Activated CD8-positive, alpha-beta memory T cell treated with anti-CD3 and anti-CD28 coated beads, Interleukin-2, amount 10 ng/mL, durations not matched to agents 7 days and 5 days (primary cell): ENCODE measurements at regions not wholly inside any gene's neighbourhood (a gene's known extent, or its start where the extent isn't known, plus 50 kb on each side); places are given as distances from the start of the nearest gene placed in this dataset.
"Not testable (repeated sequence)": the region's sequence is repeated elsewhere in the genome, so short reads cannot be mapped to it uniquely, and the experiment has no call there.

Experiments
- ATAC-seq: fragments of 150-1000 bp; cut with Tn5 transposase; one replicate; pipeline ENCODE4 v1.10.0; 2021; ENCODE audit warnings: moderate library complexity
- CTCF ChIA-PET: fragments of 350-600 bp; sonication (Branson Sonifier 250); formaldehyde crosslinking; loops from one replicate; lab custom pipeline; 2021; ENCODE audit warnings: antibody characterized with exemption; lab: Charles Lee
- DNase-seq: peaks from one replicate; pipeline ENCODE4 v3.0.0-alpha.2; 2020
- H3K27ac Mint-ChIP-seq: one replicate; pipeline ENCODE4 v1.8.0; 2021; ENCODE audit warnings: mild to moderate bottlenecking, mixed read lengths
- H3K27me3 Mint-ChIP-seq: one replicate; pipeline ENCODE4 v1.8.0; 2021; ENCODE audit warnings: mixed read lengths
- H3K36me3 Mint-ChIP-seq: one replicate; pipeline ENCODE4 v1.8.0; 2021; ENCODE audit warnings: mild to moderate bottlenecking, mixed read lengths
- H3K4me1 Mint-ChIP-seq: one replicate; pipeline ENCODE4 v1.8.0; 2021; ENCODE audit warnings: mixed read lengths
- H3K4me3 Mint-ChIP-seq: one replicate; pipeline ENCODE4 v1.8.0; 2021; ENCODE audit warnings: mild to moderate bottlenecking, moderate library complexity, mixed read lengths
- H3K9me3 Mint-ChIP-seq: one replicate; pipeline ENCODE4 v1.8.0; 2022; ENCODE audit warnings: low read depth, mixed read lengths

DNA sequence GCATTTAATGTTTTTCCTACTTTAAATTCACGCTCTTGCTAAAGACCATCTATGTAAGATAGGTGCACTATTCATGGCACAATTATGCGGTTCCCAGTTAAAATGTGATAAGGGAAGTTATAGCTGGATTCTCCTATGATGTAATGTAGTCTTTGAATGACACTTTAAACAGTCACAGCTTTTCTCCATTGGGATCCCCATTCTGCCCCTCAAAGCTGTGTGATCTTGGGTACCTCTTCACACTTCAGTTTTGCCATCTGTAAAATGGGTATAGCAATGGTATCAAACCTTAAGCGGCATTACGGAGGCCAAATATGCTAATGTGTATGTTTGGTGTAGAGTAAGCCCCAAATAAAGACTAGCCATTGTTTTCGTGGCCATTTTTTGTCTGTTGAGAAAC lies 64.7 kb upstream of the ZNF217 start:
- Mint-ChIP-seq H3K27me3 (no peaks in the 10 kb centered on the region), H3K27ac (no peak overlapping the region), H3K4me3 (no peak overlapping the region), H3K9me3 (no peaks in the 10 kb centered on the region), H3K4me1 (peaks cover 64% of the 10 kb centered on the region), H3K36me3 (no peaks in the 10 kb centered on the region)
- ATAC-seq (no peak), DNase-seq (no peak)
- CTCF ChIA-PET = interaction anchor here (0.6 to 1.3 kb wide), 6 partner anchors 8 to 95 kb away, joined by 3 to 6 read pairs (median 4); no protein-coding TSS in a partner anchor

DNA sequence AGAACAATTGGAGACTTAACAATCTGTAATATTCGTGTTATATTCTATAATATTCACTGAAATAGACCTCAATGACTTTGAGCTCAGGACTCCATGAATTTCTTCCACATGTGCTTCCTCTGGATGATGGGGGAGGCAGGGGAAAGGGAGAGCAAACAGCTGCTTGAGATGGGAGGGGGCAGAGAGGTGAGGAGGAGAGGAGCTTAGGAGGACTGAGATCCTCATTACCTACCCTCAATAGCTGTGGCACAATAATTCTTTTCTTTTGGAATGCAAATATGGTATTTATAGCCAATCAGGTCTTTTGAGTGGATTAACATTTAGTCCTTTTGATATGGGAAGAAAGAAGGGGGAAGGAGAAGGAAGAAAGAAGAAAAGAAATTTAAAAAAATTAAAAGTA lies 64.1 kb upstream of the ZNF217 start:
- Mint-ChIP-seq H3K4me3 (no peak overlapping the region), H3K36me3 (no peaks in the 10 kb centered on the region), H3K4me1 (peaks cover 70% of the 10 kb centered on the region), H3K9me3 (no peaks in the 10 kb centered on the region), H3K27me3 (no peaks in the 10 kb centered on the region), H3K27ac (no peak overlapping the region)
- no peak for DNase-seq
- ATAC-seq = no peak
- CTCF ChIA-PET = interaction anchor here (0.6 to 1.8 kb wide), 7 partner anchors 9 to 259 kb away, joined by 3 to 6 read pairs (median 4); no protein-coding TSS in a partner anchor

DNA sequence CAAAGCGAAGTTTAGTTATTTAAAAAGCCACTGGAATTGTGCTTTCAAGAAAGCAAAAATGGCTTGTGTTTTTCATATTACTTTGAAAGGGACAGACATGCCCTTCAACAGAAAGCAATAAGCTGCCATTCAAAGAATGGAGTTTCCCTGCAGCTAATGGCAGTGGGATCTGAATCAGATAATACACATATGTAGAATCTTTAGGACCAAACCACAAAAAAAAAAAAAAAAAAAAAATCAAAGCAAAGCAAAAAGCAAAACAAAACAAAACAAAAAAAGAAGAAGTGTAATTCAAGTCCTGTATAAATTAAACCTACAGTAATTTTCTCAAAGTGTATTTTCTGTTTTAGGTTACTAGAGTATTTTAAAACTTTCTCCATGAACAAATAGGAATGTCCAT lies 63.6 kb upstream of the ZNF217 start:
- Mint-ChIP-seq H3K27ac (peak overlapping the region; percentile 60), H3K4me3 (no peak overlapping the region), H3K4me1 (peaks cover 71% of the 10 kb centered on the region), H3K27me3 (no peaks in the 10 kb centered on the region), H3K36me3 (no peaks in the 10 kb centered on the region), H3K9me3 (no peaks in the 10 kb centered on the region)
- CTCF ChIA-PET = interaction anchor here (1.3 to 1.8 kb wide), 3 partner anchors 35 to 259 kb away, joined by 4 read pairs; no protein-coding TSS in a partner anchor
- DNase-seq = no peak
- no peak for ATAC-seq

DNA sequence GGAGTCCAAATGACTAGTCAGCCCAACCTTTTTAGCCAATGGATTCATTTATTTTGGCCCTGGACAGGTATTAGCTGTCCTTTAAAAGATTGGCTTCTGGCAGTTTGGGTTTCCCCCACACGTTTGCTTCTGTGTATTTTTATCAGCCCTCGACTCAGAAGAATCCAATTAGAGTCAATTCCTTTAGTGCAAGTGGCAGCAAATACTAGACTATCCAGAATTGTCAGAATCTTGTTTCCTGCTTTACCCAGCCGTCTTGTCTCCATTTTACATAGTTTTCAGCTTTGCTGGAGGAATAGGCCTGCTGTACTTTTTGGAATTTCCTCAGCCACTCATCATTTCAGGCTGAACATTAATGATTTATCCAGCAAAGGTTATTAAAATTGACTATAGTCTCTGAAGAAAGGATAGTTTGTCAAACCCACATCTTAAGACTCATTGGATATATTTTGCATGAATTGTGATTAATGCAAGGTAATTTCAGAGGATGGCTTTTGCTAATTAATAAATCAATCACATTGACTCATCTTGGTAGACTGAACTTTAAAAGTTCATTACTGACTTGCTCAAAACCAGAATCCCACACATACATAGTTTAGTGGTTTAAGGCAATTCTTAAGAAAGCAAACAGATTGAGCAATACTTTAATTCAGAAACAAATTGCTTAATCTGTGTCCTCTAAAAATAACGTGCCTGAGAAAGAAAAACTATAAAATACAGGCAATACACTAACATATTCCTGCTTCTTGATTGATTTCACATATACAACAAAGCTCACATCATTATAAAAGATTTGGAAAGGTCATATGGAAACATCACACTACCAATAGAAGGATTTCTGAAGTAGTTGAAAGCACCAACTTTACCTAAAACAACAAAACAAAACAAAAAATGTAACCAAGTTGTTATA lies 62.9 kb upstream of the ZNF217 start:
- CTCF ChIA-PET = interaction anchor here (1.3 to 1.8 kb wide), 4 partner anchors 13 to 260 kb away, joined by 4 read pairs; no protein-coding TSS in a partner anchor
- H3K27ac Mint-ChIP-seq = peak overlapping the region; percentile 60
- DNase-seq = no peak
- H3K4me3 Mint-ChIP-seq = peak overlapping the region; percentile 8
- H3K4me1 Mint-ChIP-seq = peaks cover 73% of the 10 kb centered on the region
- H3K36me3 Mint-ChIP-seq = no peaks in the 10 kb centered on the region
- H3K27me3 Mint-ChIP-seq = no peaks in the 10 kb centered on the region
- no peaks in the 10 kb centered on the region for H3K9me3 Mint-ChIP-seq
- ATAC-seq = no peak

DNA sequence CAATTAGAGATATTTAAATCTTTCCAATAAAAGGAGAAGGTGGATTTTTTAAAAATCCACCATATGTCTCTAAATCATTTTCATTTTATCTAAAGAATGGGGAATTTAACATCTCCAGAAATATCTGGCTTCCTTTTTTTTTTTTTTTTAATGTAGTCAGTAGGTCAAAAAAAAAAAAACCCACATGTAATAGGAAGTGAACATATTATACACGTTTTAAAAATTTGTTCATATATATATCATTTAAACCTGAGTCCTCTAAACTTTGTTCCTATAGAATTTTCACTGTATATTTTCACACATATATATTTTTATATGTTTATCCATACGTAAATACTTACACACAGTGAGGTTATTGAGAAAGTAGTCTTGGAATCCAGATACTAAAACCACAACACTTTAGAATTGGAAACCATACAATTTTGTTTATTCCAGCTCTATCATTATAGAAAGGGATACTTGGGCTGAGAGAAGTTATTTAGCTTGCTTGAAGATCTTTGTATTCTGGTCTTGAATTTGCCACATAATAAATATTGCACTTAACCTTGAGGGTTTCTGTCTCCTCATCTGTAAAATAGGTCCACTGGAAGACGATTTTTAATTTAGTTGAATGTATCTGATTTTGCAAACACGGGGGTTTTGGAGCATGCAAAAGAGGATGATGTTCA lies 62.1 kb upstream of the ZNF217 start:
- DNase-seq = no peak
- CTCF ChIA-PET = interaction anchor here (1.3 to 1.8 kb wide), 2 partner anchors 13 to 33 kb away, joined by 4 read pairs; no protein-coding TSS in a partner anchor
- no peak overlapping the region for H3K4me3 Mint-ChIP-seq
- no peak overlapping the region for H3K27ac Mint-ChIP-seq
- no peak for ATAC-seq
- peaks cover 65% of the 10 kb centered on the region for H3K4me1 Mint-ChIP-seq
- H3K9me3 Mint-ChIP-seq = no peaks in the 10 kb centered on the region
- H3K27me3 Mint-ChIP-seq = no peaks in the 10 kb centered on the region
- H3K36me3 Mint-ChIP-seq = no peaks in the 10 kb centered on the region

DNA sequence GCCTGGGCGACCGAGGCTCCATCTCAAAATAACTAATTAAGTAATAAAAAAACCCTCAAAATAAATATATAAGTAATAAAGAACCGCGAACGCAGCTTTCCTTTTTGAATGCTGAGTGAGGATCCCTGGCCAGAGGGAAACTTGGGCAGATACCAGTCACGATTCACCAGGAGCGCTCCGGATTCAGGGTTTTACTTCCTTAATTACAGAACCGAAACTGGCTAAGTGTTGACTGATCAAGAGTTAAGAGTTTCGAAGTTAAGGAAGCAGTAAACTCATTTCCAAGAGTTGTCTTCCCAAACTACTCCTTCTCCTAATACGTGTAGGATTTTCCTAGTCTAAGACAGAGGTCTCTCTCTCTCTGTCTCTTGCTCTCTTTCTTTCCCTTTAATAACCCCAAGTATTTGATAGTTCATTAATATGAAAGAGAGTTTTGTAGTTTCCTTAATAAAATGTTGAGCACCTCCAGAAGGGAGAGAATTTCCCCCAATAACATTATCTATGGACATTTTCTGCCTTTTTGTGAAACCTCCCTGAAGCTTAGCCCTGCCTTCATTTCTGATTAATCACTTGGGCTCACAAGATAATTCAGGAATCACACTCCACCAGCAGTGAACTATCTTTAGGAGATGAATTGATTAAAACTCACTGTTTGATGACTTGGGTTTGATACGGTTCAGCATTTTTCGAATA lies 61.4 kb upstream of the ZNF217 start:
- no peak overlapping the region for H3K27ac Mint-ChIP-seq
- H3K4me3 Mint-ChIP-seq = no peak overlapping the region
- no peaks in the 10 kb centered on the region for H3K36me3 Mint-ChIP-seq
- no peaks in the 10 kb centered on the region for H3K9me3 Mint-ChIP-seq
- CTCF ChIA-PET = interaction anchor here (1.3 kb wide), 1 partner anchor 12 kb away, joined by 4 read pairs; no protein-coding TSS in a partner anchor
- DNase-seq = no peak
- no peak for ATAC-seq
- no peaks in the 10 kb centered on the region for H3K27me3 Mint-ChIP-seq
- peaks cover 58% of the 10 kb centered on the region for H3K4me1 Mint-ChIP-seq

DNA sequence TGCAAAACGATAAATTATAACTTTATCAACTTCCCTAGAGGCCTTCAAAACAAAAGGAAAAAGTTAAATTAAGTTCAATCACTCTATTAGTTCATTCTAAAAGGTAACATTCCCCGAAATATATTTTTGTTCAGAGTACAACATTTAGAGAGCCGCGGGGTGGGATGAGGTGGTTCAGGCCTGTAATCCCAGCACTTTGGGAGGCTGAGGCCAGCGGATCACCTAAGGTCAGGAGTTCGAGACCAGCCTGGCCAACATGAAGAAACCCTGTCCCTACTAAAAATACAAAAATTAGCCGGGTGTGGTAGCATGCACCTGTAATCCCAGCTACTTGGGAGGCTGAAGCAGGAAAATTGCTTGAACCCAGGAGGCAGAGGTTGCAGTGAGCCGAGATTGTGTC lies 60.9 kb upstream of the ZNF217 start:
- not testable (repeated sequence) for ATAC-seq, H3K27me3 Mint-ChIP-seq, H3K27ac Mint-ChIP-seq, DNase-seq, H3K36me3 Mint-ChIP-seq, H3K4me3 Mint-ChIP-seq, H3K9me3 Mint-ChIP-seq
- peaks cover 55% of the 10 kb centered on the region for H3K4me1 Mint-ChIP-seq
- CTCF ChIA-PET = interaction anchor here (0.9 kb wide), 1 partner anchor 11 kb away, joined by 3 read pairs; no protein-coding TSS in a partner anchor

- ATAC-seq (peak; percentile 34), DNase-seq (no peak)
- Mint-ChIP-seq H3K4me3 (peak overlapping the region; percentile 70), H3K4me1 (peaks cover 50% of the 10 kb centered on the region), H3K36me3 (no peaks in the 10 kb centered on the region), H3K27me3 (no peaks in the 10 kb centered on the region), H3K27ac (peak overlapping the region; percentile 98), H3K9me3 (no peaks in the 10 kb centered on the region)
- CTCF ChIA-PET = interaction anchor here (0.6 to 2.3 kb wide), 9 partner anchors 10 to 287 kb away, joined by 3 to 9 read pairs (median 3); no protein-coding TSS in a partner anchor
These were observed 59.3 kb upstream of the ZNF217 start for GRCh38 chr20:53652859-53653517.

DNA sequence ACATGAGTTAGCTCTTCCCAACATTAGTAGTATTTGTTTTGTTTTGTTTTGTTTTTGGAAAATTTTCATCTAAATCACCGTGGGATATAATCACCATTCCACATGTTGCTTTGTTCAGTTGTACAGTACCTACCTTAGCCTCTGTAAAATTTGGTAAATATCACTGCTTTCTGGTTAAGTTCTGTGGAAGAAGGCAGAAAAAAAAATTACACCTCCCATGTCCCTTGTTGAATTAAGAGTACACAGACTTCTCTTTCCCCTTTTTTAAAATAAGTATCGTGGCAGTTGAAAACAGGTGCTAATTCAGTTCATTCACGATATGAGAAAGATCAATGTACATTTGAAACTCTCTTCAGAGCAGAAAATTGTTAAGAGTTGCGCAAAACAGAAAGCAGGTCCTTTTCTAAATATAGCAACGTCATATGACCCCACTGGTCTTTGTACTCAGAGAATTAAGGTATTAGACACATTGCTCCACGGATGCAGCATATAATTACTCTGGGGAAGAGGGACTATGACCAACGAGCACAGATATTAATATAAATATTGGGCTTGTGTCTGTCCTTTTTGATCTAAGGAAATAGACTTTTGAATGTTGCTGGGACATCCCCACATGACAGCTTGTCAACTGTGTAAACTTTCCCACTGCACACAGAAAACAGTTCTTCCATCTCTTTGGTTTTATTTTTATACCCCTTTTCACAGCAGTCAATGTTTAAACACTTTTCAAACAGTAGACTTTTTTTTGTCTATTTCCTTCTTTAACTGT lies 58.6 kb upstream of the ZNF217 start:
- H3K27ac Mint-ChIP-seq = peak overlapping the region; percentile 98
- H3K9me3 Mint-ChIP-seq = no peaks in the 10 kb centered on the region
- H3K27me3 Mint-ChIP-seq = no peaks in the 10 kb centered on the region
- ATAC-seq (peak; percentile 80), DNase-seq (no peak)
- H3K4me1 Mint-ChIP-seq = peaks cover 43% of the 10 kb centered on the region
- CTCF ChIA-PET = interaction anchor here (0.6 to 2.3 kb wide), 9 partner anchors 10 to 288 kb away, joined by 3 to 9 read pairs (median 3); no protein-coding TSS in a partner anchor
- peak overlapping the region; percentile 70 for H3K4me3 Mint-ChIP-seq
- H3K36me3 Mint-ChIP-seq = no peaks in the 10 kb centered on the region

- peaks cover 25% of the 10 kb centered on the region for H3K4me1 Mint-ChIP-seq
- not testable (repeated sequence) for H3K27me3 Mint-ChIP-seq, H3K9me3 Mint-ChIP-seq, ATAC-seq, H3K36me3 Mint-ChIP-seq, H3K4me3 Mint-ChIP-seq, DNase-seq, H3K27ac Mint-ChIP-seq
- CTCF ChIA-PET = interaction anchor here (0.7 kb wide), 1 partner anchor 11 kb away, joined by 3 read pairs; no protein-coding TSS in a partner anchor
These were observed 55.9 kb upstream of the ZNF217 start for GRCh38 chr20:53649493-53649892.

DNA sequence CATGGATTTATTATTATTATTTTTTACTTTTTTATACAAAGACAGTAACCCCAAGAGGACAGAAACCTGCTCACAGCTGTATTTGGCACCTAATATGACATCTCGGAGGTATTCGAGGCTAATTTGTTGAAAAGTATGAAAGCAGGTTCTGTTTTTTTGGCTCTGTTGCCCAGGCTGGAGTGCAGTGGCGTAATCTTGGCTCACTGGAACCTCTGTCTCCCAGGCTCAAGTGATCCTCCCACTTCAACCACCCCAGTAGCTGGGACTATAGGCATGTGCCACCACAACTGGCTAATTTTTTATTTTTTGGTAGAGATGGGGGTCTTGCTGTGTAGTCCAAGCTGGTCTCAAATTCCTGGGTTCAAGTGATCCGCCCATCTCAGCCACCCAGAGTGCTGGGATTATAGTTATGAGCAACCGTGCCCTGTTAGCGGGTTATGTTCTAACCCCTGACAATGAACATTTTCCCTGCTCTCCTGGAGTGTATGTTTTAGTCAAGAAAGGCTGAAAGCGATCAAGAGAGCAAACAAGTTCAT lies 53.7 kb upstream of the ZNF217 start:
- Mint-ChIP-seq H3K4me3 (no peak overlapping the region), H3K27me3 (no peaks in the 10 kb centered on the region), H3K4me1 (peaks cover 25% of the 10 kb centered on the region), H3K9me3 (no peaks in the 10 kb centered on the region), H3K36me3 (peaks cover 1% of the 10 kb centered on the region), H3K27ac (no peak overlapping the region)
- DNase-seq (no peak), ATAC-seq (no peak)
- CTCF ChIA-PET = interaction anchor here (1.3 to 1.6 kb wide), 2 partner anchors 11 to 24 kb away, joined by 3 to 4 read pairs; no protein-coding TSS in a partner anchor
